Non-pigmented ciliary epithelial cell (primary cell): ENCODE measurements at regions not wholly inside any gene's neighbourhood (a gene's known extent, or its start where the extent isn't known, plus 50 kb on each side); places are given as distances from the start of the nearest gene placed in this dataset.
"Not testable (repeated sequence)": the region's sequence is repeated elsewhere in the genome, so short reads cannot be mapped to it uniquely, and the experiment has no call there.

Source experiments
- DNase-seq: peaks from one replicate; pipeline ENCODE4 v3.0.0-alpha.2; 2010; ENCODE audit warnings: low read depth

- no peak for DNase-seq
Observed at GRCh38 chr6:115631028-115631427, 429.7 kb downstream of the FRK start.

DNA sequence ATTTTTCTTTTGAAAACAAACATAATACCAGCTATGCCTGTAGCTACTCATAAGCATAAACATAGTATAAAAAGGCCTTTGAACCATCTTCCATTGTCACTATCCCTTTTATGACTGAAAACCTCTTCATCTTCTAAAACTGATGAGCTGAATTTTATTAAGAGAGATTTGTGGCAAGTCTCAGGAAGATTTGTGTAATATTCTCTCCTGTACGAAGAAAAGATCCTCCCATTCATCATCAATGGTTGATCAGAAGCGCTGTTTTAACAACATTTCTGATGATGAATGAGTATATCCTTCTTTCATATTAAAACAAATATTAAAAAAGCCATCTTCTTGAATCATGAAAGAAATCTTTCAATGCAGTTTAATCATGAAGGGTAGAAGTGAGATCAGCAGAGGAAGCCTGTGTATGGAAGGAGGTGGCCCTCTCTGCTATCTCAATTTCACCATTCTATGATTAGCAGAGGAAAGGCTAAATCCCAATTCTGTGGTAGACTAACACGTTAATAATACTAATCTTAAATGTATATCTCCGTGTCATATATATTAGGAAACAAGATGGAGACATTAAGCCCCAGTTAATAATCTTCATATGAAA lies 430.2 kb downstream of the FRK start:
- DNase-seq, result no peak

DNA sequence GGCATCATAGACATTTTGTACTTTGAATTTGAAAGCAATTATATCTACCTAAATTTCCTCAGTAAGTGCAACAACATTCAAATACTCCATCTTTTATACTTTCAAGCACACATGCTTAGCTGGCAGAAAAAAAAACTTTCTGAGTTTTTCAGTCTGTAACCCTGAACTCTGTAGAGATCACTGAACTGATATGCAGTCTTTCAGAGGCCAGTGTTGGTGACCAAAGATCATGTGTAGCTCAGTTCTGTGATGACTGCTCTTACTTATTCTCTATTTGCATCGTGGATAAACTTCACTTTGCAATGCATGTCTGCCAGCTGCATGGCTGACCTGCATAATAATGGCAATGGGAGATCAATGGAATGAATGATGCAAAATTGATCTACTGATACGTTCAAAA lies 431.3 kb downstream of the FRK start:
- no peak for DNase-seq

GRCh38 chr6:115618256-115618655 lies 442.4 kb downstream of the FRK start:
- no peak for DNase-seq

- no peak for DNase-seq
Observed at GRCh38 chr6:115617031-115617430, 443.7 kb downstream of the FRK start.

GRCh38 chr6:115613488-115613887 lies 447.2 kb downstream of the FRK start:
- DNase-seq, result peak; percentile 50

- no peak for DNase-seq
Observed at GRCh38 chr6:115612796-115613479, 447.8 kb downstream of the FRK start.

DNA sequence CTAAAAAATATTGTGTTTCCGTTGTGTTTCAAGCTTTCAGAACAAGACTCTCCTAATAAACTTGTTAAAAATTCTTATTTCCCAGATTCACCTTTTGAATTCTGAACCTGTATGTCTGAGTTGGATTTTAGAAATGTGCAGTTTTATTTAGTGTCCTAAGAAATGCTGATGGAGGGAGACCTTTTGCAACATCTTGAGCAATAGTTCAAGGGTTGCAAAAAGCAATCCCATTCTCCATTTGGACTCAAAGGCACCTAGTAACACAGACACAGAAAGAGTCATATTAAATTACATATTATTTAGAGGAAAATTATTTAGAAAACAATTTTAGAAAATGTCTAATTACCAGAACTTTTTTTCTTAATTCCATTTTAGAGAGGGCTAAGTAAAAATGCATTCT lies 448.5 kb downstream of the FRK start:
- DNase-seq, result no peak

- DNase-seq, result no peak
Observed at GRCh38 chr6:115610696-115611095, 450.0 kb downstream of the FRK start.

DNA sequence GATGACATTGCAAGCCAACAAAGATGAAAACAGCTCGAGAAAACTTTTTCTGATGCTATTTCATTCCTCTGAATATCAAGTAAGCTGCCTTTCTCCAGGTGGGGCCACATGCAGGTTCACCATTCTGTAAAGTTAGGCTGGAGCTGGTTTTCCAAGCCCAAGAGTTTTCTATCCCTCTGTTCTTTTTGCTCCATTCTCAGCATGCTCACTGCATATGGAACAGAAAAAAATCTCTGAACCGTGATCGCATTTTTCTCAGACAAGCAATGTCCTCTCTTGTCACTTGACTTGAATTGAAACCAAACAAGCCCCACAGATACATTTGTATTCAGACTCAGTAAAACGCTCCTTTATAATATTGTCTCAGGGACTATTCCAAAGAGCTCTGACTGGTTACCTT lies 451.6 kb downstream of the FRK start:
- DNase-seq, result no peak

- peak; percentile 2 for DNase-seq
Observed at GRCh38 chr6:115602466-115602865, 458.2 kb downstream of the FRK start.

DNA sequence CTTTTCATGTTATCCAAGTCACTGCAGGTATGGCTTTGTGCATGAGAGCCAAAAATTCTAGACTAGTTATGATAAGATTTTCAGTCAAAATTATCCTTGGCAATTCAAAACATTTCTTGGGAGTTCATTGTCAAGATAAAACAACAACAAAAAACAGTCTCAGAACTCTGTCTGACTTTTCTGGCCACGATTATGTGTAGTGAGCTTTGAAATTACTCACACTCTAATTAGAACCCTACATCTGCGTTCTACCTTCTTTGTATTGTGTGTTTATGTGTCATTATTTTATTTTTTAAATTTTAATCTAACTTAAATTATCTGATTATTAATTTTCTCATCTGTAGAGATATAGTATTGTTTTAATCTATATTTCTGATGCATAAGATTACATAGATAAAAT lies 459.2 kb downstream of the FRK start:
- no peak for DNase-seq

- DNase-seq, result no peak
Observed at GRCh38 chr6:115601064-115601463, 459.6 kb downstream of the FRK start.

- DNase-seq, result no peak
Observed at GRCh38 chr6:115594891-115595290, 465.8 kb downstream of the FRK start.

DNA sequence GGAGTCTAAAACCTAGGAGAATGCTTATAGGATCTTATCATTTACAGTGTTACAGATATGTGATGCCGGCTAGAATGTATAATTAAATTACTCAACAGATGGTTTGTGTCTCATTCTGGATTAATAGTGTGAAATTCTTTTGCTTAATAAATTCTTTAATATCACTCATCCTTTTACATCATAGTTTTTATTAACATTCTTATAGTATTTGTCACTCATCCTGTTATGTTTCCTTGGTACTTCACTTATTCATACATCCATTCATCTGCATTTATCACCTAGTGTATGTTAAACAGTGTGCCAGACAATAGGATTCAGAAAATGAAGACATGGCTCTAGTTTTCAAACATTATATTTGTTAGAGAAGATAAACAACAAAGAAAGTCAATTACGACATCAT lies 468.7 kb downstream of the FRK start:
- DNase-seq, result no peak

DNA sequence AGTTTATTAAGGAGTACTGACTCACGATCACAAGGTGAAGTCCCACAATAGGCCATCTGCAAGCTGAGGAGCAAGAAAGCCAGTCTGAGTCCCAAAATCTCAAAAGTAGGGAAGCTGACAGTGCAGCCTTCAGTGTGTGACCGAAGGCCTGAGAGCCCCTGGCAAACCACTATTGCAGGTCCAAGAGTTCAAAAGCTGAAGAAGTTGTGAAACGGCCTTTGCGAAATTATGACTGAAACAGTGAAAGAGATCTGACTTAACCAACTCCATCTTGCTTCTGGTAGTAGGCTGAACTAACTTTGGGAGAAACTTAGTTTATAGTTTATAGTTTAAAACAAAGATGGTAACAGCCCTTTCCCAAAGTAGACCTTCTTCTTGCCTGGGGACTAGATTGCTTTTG lies 471.6 kb downstream of the FRK start:
- DNase-seq, result not testable (repeated sequence)

- no peak for DNase-seq
Observed at GRCh38 chr6:115583290-115583689, 477.4 kb downstream of the FRK start.

- no peak for DNase-seq
Observed at GRCh38 chr6:115582386-115582785, 478.3 kb downstream of the FRK start.

GRCh38 chr6:115579565-115579964 lies 481.1 kb downstream of the FRK start:
- DNase-seq, result not testable (repeated sequence)

DNA sequence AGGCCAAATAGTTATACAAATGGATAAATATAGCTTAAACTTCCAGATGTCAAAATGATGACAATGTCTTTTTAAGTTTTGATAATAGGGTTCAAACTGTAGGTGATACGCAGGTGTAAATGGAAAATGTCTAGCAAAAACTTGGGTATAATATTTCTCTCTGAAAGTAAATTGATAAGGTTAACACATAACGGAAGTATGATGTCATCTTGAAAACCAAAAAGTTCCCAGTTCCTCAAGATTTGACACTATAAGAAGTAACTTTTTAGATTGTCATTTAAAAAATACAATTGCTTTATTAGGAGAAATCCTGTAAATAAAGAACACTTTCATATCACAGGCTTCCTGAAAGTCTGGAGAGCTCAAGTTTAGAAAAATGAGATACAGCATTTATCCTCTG lies 483.4 kb downstream of the FRK start:
- no peak for DNase-seq

GRCh38 chr6:115575285-115575684 lies 485.4 kb downstream of the FRK start:
- DNase-seq, result no peak

DNA sequence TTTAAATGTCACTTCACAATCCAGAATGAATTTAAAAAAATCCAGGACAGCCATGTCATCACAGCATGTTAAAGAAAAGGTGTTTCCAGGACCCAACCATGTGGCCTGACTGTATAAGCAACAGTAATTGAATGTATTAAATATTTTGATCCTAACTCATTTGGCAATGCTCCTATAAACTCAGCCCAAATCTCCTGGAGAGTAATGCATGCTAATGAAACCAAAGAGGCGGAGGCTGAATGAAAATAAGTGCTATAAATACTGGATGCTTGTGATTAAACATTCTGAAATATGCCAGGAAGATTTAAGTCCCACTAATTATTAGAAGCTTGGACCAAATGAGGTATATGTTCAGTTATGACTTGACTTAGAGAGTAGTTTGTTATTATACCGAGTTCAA lies 486.8 kb downstream of the FRK start:
- DNase-seq, result no peak

- peak; percentile 5 for DNase-seq
Observed at GRCh38 chr6:115570331-115570730, 490.4 kb downstream of the FRK start.

GRCh38 chr6:115554060-115554459 lies 506.6 kb downstream of the FRK start:
- DNase-seq, result no peak
